ENCODE measurements at regions not wholly inside any gene's neighbourhood (a gene's known extent, or its start where the extent isn't known, plus 50 kb on each side); places are given as distances from the start of the nearest gene placed in this dataset.
"Not testable (repeated sequence)": the region's sequence is repeated elsewhere in the genome, so short reads cannot be mapped to it uniquely, and the experiment has no call there.

- no peak for DNase-seq (ENCODE audit: low read depth in 2 of 2)
Observed at GRCh38 chr2:84137034-84137433, 322.0 kb downstream of the SUCLG1 start.

- no peak for DNase-seq (ENCODE audit: low read depth in 2 of 2)
Observed at GRCh38 chr2:84132370-84132769, 326.7 kb downstream of the SUCLG1 start.

- no peak for DNase-seq (ENCODE audit: low read depth in 2 of 2)
Observed at GRCh38 chr2:84131278-84131830, 327.7 kb downstream of the SUCLG1 start.

GRCh38 chr2:84129018-84129417 lies 330.1 kb downstream of the SUCLG1 start:
- DNase-seq (ENCODE audit: low read depth in 2 of 2), result no peak

- not testable (repeated sequence) for DNase-seq (ENCODE audit: low read depth in 2 of 2)
Observed at GRCh38 chr2:84127812-84128211, 331.3 kb downstream of the SUCLG1 start.

GRCh38 chr2:84126530-84126929 lies 332.6 kb downstream of the SUCLG1 start:
- DNase-seq (ENCODE audit: low read depth in 2 of 2), result no peak

GRCh38 chr2:84126084-84126483 lies 333.0 kb downstream of the SUCLG1 start:
- no peak for DNase-seq (ENCODE audit: low read depth in 2 of 2)

GRCh38 chr2:84116143-84116542 lies 342.9 kb downstream of the SUCLG1 start:
- DNase-seq (ENCODE audit: low read depth in 2 of 2), result no peak

- DNase-seq (ENCODE audit: low read depth in 2 of 2), result no peak
Observed at GRCh38 chr2:84115173-84115857, 343.8 kb downstream of the SUCLG1 start.

GRCh38 chr2:84103816-84104527 lies 355.1 kb downstream of the SUCLG1 start:
- DNase-seq (ENCODE audit: low read depth in 2 of 2), result not testable (repeated sequence)

- DNase-seq (ENCODE audit: low read depth in 2 of 2), result no peak
Observed at GRCh38 chr2:84102274-84102673, 356.8 kb downstream of the SUCLG1 start.

- DNase-seq (ENCODE audit: low read depth in 2 of 2), result no peak
Observed at GRCh38 chr2:84088656-84089055, 370.4 kb downstream of the SUCLG1 start.

GRCh38 chr2:84085562-84085961 lies 373.5 kb downstream of the SUCLG1 start:
- DNase-seq (ENCODE audit: low read depth in 2 of 2), result no peak

GRCh38 chr2:84084856-84085255 lies 374.2 kb downstream of the SUCLG1 start:
- DNase-seq (ENCODE audit: low read depth in 2 of 2), result no peak

- DNase-seq (ENCODE audit: low read depth in 2 of 2), result no peak
Observed at GRCh38 chr2:84083984-84084383, 375.1 kb downstream of the SUCLG1 start.

GRCh38 chr2:84078471-84078870 lies 380.6 kb downstream of the SUCLG1 start:
- no peak for DNase-seq (ENCODE audit: low read depth in 2 of 2)

GRCh38 chr2:84077496-84077895 lies 381.6 kb downstream of the SUCLG1 start:
- no peak for DNase-seq (ENCODE audit: low read depth in 2 of 2)

- DNase-seq (ENCODE audit: low read depth in 2 of 2), result no peak
Observed at GRCh38 chr2:84071050-84071449, 388.0 kb downstream of the SUCLG1 start.

- no peak for DNase-seq (ENCODE audit: low read depth in 2 of 2)
Observed at GRCh38 chr2:84065857-84066256, 393.2 kb downstream of the SUCLG1 start.

- DNase-seq (ENCODE audit: low read depth in 2 of 2), result no peak
Observed at GRCh38 chr2:84057917-84058560, 401.0 kb downstream of the SUCLG1 start.

GRCh38 chr2:84055816-84056215 lies 403.3 kb downstream of the SUCLG1 start:
- no peak for DNase-seq (ENCODE audit: low read depth in 2 of 2)

GRCh38 chr2:84054577-84054976 lies 404.5 kb downstream of the SUCLG1 start:
- DNase-seq (ENCODE audit: low read depth in 2 of 2), result not testable (repeated sequence)

GRCh38 chr2:84052913-84053312 lies 406.2 kb downstream of the SUCLG1 start:
- no peak for DNase-seq (ENCODE audit: low read depth in 2 of 2)
